ENCODE measurements at regions not wholly inside any gene's neighbourhood (a gene's known extent, or its start where the extent isn't known, plus 50 kb on each side); places are given as distances from the start of the nearest gene placed in this dataset.

DNA sequence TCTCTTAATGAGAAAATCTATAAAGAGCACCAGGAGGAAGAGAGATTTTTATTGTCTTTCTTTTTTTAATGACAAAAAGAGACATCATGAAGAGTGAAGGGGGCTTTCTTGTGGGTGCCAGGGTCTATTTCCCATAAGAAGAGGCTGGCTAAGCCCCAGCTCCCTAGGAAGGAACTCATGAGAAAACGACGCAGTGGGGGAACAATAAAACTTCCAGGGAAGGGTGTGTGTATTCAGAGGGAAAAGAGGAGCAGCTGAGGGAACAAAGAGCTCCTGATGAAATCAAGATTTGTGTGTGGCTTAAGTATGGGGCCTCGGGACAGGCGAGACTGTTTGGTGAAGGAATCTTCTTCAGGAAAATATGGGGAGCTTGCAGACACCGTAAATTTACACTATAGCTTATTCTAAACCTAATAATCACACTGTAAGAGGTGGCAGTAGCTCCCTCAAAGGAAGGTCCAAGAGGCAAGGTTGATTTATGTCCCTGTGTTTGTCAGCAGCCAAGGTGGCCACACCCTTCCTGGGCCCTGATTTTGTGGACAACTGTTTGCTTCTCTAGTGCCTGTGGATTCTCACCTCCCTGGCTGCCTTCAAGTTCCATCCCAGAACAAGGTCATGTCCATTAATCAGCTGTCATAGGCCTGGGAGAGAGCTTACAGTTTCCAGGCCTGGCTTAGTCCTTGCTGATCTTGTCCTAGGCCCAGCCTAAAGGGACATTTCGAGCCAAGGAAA lies 615.7 kb downstream of the INSC start:
- no peak for DNase-seq (ENCODE audit: low read depth in 2 of 2)

DNA sequence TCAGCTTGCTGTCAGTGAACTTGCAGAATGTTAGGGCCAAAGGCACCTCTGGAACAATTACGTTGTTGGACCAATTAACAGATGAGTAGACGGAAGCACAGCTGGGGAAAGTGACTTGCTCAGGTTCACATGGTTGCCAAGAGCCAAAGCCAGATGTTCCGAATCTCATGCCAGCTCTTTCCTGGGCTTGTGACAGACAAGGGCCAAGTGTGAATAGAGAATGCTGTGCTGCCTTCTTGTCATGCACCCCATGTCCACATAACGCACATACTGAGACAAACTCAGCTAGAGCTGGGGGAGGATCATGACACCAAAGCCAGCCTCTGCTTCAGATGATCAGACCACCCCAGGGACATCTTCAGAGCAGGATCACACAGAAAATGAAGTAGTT lies 616.3 kb downstream of the INSC start:
- DNase-seq (ENCODE audit: low read depth in 2 of 2), result no peak

DNA sequence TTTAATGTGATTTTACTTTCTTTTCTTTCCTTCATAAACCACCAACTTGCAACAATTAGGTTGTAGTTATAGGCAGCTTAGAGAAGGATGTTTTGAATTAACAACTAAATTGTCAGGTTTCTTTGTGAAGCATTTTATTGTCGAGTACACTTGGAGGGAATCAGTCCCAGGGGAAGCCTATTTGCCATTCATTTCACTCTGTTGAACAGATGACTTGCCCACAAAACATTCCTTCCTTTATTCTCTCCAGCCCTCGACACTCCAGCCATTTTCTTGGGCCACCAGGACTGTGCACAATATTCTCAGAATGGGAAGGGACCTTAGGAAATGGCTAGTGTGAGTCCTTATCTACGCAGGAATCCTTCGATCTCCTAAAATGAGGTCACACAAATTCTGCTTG lies 620.6 kb downstream of the SOX6 start:
- no peak for DNase-seq (ENCODE audit: low read depth in 2 of 2)

DNA sequence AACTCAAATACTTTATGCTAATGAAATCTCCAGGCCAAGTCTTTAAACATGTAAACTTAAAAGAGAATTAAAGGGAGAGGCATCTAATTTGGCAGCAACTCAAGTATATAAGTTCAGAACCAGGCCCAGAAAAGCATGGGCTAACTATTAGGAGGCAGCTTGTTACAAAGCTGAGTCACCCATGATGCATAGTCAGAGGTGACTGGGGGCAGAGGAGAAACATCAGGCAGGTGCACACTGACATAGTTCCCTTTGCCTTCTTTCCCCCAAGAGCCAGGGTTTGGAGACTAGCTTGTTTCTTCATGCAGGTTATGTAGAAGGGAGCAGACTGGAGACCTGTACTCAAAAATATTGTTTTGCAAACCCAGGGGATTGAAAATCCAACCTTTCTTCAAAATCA lies 619.0 kb downstream of the SOX6 start:
- DNase-seq (ENCODE audit: low read depth in 2 of 2), result no peak

DNA sequence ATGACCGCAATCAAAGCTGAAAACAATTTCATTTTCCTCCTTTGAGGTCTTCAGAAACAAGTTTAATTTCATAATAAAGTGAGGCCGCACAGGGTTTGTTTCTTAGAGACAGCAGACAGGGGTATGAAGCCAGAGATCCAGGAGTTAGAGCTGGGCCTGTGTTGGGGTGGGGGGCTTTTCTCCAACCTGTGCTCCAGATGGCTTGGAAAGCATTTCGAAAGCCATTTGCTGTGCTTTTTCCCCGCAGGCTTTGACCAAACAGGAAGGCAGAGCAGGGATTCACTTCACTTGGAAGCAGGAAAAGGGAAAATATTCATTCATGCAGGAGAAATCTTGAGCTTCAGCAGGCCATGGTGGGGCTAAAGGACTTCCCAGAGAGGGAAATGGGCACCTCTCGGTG lies 617.4 kb downstream of the SOX6 start:
- DNase-seq (ENCODE audit: low read depth in 2 of 2), result no peak

DNA sequence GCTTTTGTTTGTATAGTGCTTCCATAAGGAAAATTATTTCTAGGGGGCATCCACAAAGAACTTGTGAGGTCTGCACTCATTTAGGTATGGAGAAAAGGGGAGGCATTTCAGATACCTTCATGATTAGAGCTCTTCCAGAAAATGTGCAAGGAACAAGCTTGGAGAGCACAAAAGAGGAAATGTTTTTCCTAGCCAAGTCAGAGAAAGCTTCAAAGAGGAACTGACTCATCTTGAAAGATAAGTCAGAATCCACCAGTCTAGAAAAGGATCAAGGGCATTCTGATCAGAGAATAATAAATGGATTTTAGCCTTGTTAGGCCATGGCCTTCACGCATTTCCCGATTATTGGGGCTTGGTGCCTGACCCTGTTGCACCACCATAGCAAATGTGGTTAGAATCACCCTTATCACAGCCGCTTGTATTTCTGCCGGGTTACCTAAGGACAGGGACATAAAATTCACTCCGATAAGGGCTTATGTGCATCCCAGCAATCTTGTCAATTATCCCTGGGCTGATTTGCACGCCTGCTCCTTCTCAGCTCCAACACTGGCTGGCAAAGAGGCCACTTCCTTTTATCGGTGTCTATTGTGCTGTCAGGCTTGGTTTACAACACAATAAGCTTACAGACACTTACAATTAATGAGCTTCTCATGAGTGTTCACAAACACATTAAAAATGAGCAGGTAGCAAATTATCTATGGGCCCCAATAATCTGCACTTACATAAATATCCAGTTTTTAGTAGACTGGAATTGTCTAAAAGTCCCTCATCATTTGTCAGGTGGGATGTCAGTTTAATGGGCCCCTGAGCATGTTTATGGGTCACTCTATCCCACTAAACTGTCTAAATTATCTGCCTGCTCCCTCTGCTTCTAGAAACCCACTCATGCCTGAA lies 613.5 kb downstream of the SOX6 start:
- no peak for DNase-seq (ENCODE audit: low read depth in 2 of 2)

DNA sequence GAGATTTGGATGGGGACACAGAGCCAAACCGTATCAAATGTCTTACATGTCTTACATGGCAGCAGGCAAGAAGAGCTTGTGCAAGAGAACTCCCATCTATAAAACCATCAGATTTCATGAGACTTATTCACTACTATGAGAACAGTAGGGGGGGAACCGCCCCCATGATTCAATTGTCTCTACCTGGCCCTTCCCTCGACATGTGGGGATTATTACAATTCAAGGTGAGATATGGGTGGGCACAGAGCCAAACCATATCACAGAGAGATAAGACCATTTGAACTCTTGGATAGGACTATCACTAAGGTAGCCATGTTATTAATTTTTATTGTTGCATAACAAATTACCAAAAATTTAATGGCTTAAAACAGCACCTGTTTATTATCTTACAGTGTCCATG lies 611.7 kb downstream of the SOX6 start:
- no peak for DNase-seq (ENCODE audit: low read depth in 2 of 2)

DNA sequence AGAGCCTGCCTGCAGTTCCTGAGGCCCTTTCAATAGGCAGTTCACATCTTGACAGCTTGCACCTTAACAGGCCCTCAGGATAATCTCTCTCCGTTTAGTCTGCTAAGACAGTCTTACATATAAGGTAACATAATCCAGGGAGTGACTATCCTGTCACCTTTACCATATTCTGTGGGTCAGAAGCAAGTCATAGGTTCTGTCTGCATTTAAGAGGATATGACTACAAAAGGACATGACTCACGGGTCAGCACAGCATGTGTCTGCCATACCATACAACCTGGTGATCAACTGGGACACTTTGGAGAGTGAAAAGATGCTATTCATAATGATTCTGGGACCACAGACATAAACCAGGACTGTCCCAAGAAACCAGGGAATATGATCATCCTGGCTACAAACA lies 611.1 kb downstream of the SOX6 start:
- no peak for DNase-seq (ENCODE audit: low read depth in 2 of 2)

DNA sequence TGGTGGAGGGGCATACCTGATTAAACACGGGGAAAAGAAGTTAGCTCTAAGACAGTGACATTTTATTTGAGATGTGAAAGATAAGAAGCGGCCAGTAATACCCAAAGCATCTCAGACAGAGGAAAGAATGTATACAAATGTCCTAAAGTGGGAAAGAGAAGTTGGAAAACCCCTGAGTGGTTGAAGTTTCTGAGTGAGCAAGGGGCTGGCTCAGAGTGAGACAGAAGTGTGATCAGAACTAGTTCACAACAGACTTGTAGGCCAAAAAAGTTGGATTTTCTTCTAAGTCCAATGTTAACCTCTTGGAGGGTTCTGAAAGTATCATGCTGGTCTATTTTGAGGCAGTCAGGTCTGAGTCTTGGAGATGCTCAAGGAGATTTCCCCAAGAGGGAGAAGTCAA lies 608.7 kb downstream of the SOX6 start:
- no peak for DNase-seq (ENCODE audit: low read depth in 2 of 2)

DNA sequence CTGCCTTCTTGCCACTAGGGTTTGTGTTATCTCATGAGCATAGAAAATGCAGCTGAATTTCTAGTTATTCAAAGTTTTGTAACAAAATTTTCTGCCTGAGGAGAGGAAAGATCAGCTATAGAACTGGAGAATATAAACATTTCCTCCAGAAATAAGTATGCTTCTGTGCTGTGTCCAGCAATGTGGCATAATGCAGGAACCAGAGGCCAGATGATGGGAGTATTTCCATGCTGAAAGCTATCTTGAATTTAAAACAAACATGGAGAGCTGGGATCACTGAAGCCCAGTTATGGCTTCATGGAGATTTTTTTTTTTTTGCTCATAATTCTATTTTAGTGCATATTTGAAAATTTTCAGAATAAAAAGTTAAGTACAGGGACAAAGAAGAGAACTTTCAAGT lies 608.2 kb downstream of the SOX6 start:
- DNase-seq (ENCODE audit: low read depth in 2 of 2), result no peak

DNA sequence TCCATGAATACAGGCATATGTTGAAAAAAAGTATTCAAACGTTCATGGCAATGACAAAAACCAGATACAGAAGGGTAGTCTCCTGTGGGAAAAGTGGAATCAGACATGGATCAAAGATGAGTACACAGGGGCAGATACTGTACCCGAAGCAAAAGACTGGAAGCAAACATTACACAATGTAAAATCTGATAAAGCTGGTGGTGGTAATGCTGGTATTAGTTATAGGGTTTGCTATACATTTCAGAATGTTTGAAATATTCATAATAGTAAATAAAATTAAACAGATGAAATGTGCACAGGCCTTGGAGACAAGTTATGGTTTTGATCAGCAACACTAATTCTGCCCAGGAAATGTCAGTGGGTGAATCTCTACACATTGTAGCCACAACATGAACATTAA lies 607.6 kb downstream of the SOX6 start:
- no peak for DNase-seq (ENCODE audit: low read depth in 2 of 2)

DNA sequence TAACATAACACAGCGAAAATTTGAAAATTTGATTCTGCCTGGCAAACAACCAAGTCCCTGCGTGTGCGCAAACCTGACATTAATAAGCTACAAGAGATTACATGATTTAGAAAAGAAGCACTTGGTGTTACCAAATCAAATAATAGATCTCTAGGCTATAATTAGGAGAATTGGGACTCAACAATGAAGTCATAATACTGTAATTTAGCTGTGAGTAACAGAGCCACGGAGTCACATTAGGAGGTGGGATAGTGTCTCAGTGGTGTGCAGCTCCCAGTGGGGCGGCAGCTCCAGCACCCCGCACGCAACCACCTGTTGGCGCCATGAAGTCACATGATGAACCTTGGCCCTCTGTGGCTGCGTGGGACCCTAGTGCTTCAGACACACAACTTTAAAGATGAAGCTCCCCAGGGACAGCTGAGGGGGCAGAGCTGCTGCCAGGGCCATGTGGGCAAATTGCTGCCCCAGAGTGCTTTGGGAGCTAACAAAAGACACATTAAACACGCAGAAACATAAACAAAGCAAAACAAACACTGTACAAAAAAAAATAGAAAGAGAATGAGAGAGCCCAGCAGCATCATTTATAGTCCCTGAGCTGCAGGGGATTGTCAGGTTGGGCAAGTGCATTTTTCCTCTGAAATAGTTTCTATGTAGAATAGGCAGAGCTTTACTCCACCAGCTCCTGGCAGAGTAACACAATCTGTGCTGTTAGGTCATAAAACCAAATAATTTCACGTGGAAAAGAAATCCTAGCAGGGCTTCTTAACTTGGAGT lies 605.6 kb downstream of the SOX6 start:
- no peak for DNase-seq (ENCODE audit: low read depth in 2 of 2)

DNA sequence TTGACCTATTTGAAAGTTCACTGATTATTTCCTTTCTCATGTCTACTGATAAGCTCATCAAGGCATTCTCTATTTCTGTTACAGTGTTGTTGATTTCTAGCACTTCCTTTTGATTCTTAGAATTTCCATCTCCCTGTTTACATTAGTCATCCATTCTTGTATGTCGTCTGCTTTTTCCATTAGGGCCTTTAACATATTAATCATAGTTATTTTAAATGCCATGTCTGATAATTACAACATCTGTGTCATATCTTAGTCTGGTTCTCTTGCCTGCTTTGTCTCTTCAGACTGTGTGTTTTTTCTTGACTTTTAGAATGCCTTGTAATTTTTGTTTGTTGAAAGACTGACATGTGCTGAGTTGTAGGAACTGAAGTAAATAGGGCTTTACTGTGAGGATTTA lies 602.1 kb downstream of the SOX6 start:
- DNase-seq (ENCODE audit: low read depth in 2 of 2), result no peak

DNA sequence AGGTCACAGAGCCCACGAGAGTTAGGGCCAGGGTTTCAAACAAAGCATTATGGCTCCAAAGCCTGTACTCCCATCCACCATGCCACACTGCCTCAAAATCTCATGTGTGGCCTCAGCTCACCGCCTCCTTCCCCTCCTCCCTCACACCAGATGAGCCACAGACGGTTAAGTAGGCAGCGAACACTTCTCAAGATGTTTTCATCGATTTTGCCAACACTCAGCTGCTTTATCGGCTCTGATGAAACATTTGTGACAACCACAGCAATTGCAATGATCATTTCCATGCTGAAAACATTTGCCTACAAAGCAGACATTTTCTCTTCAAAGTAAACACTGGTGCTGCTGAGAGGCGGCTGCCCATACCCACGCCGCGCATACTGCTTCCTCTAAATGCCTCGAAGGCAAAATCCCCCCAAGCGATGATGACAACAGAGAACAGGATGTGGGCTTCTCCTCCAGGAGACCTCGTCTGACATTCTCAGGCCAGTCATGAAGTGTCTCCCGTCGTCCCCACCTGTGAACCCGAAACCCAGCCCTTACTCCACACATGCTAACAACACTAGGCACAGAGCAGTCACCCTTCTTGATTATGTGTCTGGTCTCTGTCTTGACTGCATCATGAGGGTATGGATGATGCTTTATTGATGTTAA lies 599.2 kb downstream of the SOX6 start:
- DNase-seq (ENCODE audit: low read depth in 2 of 2), result no peak

DNA sequence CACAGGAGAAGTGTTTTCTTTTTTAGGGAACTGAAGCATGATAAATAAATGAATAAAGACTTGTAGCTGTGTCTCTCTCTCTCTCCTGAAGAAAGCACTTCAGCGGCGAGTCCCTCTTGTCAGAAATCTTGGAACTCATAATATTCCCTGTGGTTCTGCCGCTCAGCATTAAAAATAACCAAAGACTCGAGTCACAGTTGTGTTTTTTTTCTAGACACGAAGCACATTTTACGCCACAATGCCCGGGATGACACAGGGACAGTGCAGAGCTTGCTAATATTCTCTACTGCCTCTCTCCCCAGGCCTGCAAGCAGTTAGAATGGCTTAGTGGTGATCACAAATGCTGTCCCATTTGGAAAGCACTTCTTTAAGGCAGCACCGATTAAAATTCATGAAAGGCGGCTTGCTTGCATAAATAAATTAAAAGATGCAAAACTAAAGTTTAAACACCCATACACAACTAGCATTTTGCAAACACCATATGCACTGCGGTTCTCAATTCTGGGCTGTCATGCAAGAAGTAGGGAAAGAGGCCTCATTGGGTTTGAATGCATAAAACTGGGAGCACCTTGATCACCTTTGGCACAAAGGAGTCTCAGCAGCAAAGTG lies 597.4 kb downstream of the SOX6 start:
- no peak for DNase-seq (ENCODE audit: low read depth in 2 of 2)

DNA sequence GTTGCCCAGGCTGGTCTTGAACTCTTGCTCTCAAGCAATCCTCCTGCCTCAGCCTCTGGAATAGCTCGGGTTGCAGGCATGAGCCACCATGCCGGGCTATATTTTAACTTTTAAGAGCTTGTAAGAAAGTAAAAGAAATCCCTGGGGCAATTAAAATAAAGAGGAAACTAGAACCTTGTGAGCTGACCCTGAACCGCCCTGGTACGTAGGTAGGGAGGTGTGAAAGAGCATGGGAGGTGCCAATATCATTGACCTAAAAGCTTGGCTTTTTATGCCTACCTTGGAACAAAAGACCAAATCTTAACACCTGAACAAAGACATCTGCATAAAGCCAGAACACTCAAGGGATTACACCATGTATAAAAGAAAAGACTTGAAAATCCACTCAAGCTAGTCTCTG lies 595.1 kb downstream of the SOX6 start:
- no peak for DNase-seq (ENCODE audit: low read depth in 2 of 2)

DNA sequence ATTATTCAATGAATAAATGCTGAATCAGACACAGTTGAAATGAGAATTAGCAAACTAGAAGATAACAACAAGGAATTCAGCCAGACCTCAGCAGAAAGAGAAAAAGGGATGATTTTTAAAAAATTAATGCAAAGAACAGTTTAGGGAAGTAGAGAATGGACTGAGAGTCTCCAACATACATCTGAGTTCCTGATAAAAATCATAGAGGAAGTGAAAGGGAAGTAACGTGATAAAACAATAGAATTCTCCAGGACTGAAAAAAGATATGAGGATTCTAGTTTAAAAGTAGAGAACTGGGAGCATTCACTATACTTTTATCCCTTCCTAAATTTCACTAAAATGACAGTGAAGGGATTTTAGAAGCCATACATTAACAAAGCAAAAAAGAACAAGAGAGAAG lies 592.0 kb downstream of the SOX6 start:
- no peak for DNase-seq (ENCODE audit: low read depth in 2 of 2)

DNA sequence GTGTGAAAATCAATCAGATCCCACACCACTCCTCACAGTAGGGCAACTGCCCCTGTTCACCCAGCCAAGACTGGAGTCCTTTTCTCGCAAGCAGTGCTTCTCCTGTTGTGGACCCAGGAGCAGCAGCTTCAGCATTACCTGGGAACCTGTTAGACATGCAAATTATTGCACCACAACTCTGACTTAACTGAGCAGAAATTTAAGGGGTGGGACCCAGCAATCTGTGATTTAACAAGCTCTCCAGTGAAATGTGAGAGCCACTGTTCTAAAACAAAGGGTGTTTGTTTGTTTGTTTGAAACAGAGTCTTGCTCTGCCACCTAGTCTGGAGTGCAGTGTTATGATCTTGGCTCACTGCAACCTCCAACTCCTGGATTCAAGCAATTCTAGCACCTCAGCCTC lies 591.4 kb downstream of the SOX6 start:
- DNase-seq (ENCODE audit: low read depth in 2 of 2), result no peak

DNA sequence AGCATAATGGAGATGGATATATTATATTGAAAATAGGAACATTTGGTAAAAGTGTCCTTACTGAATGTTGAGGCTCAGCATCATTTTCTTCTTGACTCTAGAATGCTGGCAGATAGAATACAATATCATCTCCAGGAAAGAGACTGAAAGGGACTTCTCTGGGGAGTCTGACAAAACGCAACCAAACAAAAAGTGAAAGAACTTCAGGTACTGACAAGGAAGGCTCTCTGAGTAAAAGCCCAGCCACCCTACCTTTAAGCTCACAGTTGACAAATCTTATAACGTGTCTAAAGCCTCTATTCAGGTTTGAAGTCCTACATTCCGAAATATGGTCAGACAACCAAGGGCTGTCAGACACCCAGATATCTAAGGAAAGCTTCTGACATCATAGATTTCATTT lies 590.8 kb downstream of the SOX6 start:
- DNase-seq (ENCODE audit: low read depth in 2 of 2), result no peak

DNA sequence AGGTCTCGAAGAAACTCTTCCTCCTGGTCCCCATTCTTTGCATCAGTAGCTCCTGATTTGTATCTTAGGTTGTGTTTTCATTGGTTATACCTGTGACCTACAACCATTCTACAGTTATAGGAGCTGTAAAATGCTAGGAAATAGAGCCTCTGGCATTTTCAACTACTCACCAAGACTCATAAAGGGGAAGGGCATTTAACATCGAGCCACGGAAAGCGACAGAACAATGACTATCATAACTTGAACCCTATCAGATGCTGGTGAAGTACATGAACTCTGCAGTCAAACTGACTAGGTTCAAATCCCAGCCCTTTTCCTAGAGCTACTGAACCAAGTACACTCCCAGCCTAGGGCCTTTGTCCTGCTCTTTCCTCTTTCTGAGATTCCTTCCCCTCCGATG lies 588.0 kb downstream of the SOX6 start:
- DNase-seq (ENCODE audit: low read depth in 2 of 2), result no peak

DNA sequence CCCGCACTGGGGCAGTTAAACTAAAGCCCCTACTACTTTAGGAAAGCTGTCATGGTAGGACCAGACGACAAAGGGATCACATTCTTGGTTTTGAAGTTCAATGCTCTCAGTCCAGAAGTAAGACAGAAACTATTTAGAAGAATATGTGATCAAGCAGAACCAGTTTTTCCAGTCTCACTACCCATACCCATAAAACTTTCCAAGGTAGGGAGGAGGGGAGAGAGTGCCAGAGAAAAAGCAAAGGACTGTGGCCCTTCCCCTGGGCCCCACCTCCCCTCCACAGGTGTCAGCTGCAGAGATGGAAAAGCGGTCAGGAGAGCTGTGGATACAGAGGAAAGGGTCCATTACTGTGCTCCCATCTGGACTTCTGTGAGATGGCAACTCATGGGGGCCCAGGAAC lies 587.1 kb downstream of the SOX6 start:
- no peak for DNase-seq (ENCODE audit: low read depth in 2 of 2)

All from stimulated activated CD4-positive, alpha-beta T cell treated with anti-CD3 and anti-CD28 coated beads, Interleukin-12 subunit alpha, Interleukin-12 subunit beta, amount 100 ng/mL, for 24 hours (primary cell).